22Rv1 (cell line): ENCODE measurements at regions not wholly inside any gene's neighbourhood (a gene's known extent, or its start where the extent isn't known, plus 50 kb on each side); places are given as distances from the start of the nearest gene placed in this dataset.

ENCODE experiments used
- ZFX ChIP-seq: fragments of 450-650 bp; IDR thresholded peaks from 2 replicates; pipeline ENCODE4 v1.6.1; 2017; ENCODE audit warnings: antibody characterized with exemption, borderline replicate concordance
- TF ChIP-seq, protein P1 (sequence below): fragments of 450-650 bp; IDR thresholded peaks from 2 replicates; pipeline ENCODE4 v1.5.1; 2017; ENCODE audit warnings: mild to moderate bottlenecking

DNA sequence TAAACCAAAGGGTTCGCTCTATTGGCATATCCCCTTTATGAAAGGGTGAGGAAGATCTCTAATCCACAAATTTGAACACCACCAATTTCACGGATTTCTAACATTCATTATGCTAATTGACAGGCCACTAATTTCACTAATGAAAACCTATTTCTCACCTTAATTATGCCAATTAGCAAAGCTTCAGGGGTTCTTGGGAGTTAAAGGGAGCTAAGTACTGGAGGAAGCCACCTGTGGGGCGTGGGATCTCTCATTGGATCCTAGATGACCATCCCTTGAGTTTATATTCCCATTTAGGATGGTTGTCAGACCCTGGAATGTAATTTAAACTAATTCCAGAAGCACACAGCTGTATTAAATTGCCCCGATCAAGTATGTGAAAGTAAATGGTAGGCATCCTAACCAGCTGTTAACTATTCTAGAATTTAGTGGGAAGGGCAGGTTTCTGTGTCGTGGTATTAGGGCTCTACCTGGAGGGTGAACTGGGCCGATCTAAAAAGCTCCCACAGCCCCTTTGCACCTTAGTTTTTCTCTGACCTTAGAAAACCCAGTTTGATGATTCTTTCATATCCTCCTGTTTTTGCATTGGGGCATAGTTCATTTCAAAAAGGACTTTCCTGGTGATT lies 77.1 kb downstream of the C9orf152 start:
- TF ChIP-seq, protein P1, sequence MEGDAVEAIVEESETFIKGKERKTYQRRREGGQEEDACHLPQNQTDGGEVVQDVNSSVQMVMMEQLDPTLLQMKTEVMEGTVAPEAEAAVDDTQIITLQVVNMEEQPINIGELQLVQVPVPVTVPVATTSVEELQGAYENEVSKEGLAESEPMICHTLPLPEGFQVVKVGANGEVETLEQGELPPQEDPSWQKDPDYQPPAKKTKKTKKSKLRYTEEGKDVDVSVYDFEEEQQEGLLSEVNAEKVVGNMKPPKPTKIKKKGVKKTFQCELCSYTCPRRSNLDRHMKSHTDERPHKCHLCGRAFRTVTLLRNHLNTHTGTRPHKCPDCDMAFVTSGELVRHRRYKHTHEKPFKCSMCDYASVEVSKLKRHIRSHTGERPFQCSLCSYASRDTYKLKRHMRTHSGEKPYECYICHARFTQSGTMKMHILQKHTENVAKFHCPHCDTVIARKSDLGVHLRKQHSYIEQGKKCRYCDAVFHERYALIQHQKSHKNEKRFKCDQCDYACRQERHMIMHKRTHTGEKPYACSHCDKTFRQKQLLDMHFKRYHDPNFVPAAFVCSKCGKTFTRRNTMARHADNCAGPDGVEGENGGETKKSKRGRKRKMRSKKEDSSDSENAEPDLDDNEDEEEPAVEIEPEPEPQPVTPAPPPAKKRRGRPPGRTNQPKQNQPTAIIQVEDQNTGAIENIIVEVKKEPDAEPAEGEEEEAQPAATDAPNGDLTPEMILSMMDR: no peak
- no peak for TF ChIP-seq ZFX
